ENCODE measurements at regions not wholly inside any gene's neighbourhood (a gene's known extent, or its start where the extent isn't known, plus 50 kb on each side); places are given as distances from the start of the nearest gene placed in this dataset.

DNA sequence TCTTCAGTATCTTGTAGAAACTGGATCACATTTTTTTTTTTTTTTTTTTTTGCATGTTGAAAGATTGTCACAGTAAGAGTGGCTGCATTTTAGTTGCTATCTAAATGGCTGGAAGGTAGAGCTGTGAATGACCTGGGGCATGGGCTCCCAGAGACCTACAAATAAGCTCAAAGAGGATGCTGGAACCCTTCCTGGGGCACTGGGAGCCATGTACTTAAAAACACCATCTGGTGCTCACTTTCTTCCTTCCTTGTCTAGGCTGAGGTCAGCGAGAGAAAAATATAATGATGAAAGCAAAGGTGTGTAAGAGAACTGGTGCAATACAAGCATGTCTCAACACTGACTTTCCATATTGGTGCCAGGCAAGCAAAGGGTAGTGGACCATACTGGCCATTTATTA, 323.9 kb downstream of the SV2B start:
- no peaks in the 10 kb centered on the region; the same call in 1 of the 2 replicates for H3K9me3 ChIP-seq
- no peaks in the 10 kb centered on the region for H3K9me2 ChIP-seq
- H3K79me2 ChIP-seq (ENCODE audit: insufficient read depth), result no peaks in the 10 kb centered on the region
- TF ChIP-seq NFIC (IDR thresholded peaks at IDR 0.05; ENCODE audit: borderline replicate concordance), result no peak
- no peak for TF ChIP-seq YY1 (IDR thresholded peaks at IDR 0.05; ENCODE audit: low read depth)
- no peak for TF ChIP-seq FOXJ3 (CRISPR knock-in tag; IDR thresholded peaks at IDR 0.05)
- TF ChIP-seq ELF1 (IDR thresholded peaks at IDR 0.05), result no peak
- no peak for TF ChIP-seq MEF2A (IDR thresholded peaks at IDR 0.05; ENCODE audit: borderline replicate concordance, low read depth)
- TF ChIP-seq RAD21 (IDR thresholded peaks at IDR 0.05; ENCODE audit: low read length), result no peak
- TF ChIP-seq, protein P1, sequence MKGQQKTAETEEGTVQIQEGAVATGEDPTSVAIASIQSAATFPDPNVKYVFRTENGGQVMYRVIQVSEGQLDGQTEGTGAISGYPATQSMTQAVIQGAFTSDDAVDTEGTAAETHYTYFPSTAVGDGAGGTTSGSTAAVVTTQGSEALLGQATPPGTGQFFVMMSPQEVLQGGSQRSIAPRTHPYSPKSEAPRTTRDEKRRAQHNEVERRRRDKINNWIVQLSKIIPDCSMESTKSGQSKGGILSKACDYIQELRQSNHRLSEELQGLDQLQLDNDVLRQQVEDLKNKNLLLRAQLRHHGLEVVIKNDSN (IDR thresholded peaks at IDR 0.05; ENCODE audit: borderline replicate concordance, low read depth), result no peak
- TF ChIP-seq EZH2phosphoT487 (IDR thresholded peaks at IDR 0.05; ENCODE audit: borderline replicate concordance, low read depth), result no peak
- TF ChIP-seq FOXM1 (IDR thresholded peaks at IDR 0.05; ENCODE audit: low read depth), result no peak
- TF ChIP-seq, protein P2, sequence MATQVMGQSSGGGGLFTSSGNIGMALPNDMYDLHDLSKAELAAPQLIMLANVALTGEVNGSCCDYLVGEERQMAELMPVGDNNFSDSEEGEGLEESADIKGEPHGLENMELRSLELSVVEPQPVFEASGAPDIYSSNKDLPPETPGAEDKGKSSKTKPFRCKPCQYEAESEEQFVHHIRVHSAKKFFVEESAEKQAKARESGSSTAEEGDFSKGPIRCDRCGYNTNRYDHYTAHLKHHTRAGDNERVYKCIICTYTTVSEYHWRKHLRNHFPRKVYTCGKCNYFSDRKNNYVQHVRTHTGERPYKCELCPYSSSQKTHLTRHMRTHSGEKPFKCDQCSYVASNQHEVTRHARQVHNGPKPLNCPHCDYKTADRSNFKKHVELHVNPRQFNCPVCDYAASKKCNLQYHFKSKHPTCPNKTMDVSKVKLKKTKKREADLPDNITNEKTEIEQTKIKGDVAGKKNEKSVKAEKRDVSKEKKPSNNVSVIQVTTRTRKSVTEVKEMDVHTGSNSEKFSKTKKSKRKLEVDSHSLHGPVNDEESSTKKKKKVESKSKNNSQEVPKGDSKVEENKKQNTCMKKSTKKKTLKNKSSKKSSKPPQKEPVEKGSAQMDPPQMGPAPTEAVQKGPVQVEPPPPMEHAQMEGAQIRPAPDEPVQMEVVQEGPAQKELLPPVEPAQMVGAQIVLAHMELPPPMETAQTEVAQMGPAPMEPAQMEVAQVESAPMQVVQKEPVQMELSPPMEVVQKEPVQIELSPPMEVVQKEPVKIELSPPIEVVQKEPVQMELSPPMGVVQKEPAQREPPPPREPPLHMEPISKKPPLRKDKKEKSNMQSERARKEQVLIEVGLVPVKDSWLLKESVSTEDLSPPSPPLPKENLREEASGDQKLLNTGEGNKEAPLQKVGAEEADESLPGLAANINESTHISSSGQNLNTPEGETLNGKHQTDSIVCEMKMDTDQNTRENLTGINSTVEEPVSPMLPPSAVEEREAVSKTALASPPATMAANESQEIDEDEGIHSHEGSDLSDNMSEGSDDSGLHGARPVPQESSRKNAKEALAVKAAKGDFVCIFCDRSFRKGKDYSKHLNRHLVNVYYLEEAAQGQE (IDR thresholded peaks at IDR 0.05; ENCODE audit: low read depth, low read length), result no peak
- no peak for TF ChIP-seq USF2 (IDR thresholded peaks at IDR 0.05; ENCODE audit: borderline replicate concordance, low read depth, low read length)
- TF ChIP-seq CHD2 (IDR thresholded peaks at IDR 0.05; ENCODE audit: low read length, partially characterized antibody), result no peak
- no peak for TF ChIP-seq NRF1 (IDR thresholded peaks at IDR 0.05; ENCODE audit: low read depth, low read length)
- no peaks in the 10 kb centered on the region for H3F3A ChIP-seq (replicated peaks; ENCODE audit: insufficient read depth)
- POLR2A ChIA-PET, result no interaction called here
- no peak overlapping the region for H3K27ac ChIP-seq (ENCODE audit: low read depth in 2 of 2, low read length in 1 of 2)
- no peak overlapping the region for H3K9ac ChIP-seq
- no peak overlapping the region for H3K4me3 ChIP-seq (ENCODE audit: low read depth in 2 of 2, low read length in 1 of 2)
- H4K20me1 ChIP-seq (ENCODE audit: insufficient read depth), result no peaks in the 10 kb centered on the region
- no peaks in the 10 kb centered on the region for H3K4me1 ChIP-seq (ENCODE audit: control insufficient read depth in 1 of 2, insufficient read depth in 2 of 2, low read depth in 1 of 2, low read length in 1 of 2)
- no peaks in the 10 kb centered on the region for H3K27me3 ChIP-seq (ENCODE audit: insufficient read depth)
- WGBS (ENCODE audit: low lambda C conversion rate), result 58% methylated on average over 1 of the region's 1 CpG
- DNase-seq, result no peak
- H2AFZ ChIP-seq (ENCODE audit: low read depth), result no peak overlapping the region
- no peaks in the 10 kb centered on the region for H3K36me3 ChIP-seq (replicated peaks in 1 of 2; ENCODE audit: control insufficient read depth in 1 of 2, insufficient read depth in 2 of 2, low read length in 1 of 2)
- no peak overlapping the region for H3K4me2 ChIP-seq
- CTCF ChIA-PET, result interaction anchor here (1.2 kb wide), 1 partner anchor 10 kb away, joined by 3 read pairs; no protein-coding TSS in a partner anchor

DNA sequence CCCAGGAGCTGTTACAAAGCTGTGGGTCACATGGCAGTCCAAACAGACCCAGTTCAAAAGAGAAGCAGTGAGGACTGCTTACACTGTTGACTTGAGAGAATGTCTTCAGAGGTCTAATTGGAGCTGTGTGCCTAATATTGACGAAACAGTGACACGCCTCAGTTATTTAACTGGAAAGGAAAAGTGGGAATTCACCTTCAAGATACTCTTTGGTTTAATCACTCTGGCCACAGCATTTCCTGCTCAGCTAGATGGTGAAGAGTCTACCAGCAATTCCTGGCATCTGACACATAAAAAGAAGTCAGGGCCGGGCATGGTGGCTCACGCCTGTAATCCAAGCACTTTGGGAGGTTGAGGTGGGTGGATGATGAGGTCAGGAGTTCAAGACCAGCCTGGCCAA, 326.4 kb downstream of the SV2B start:
- no peaks in the 10 kb centered on the region for H3F3A ChIP-seq (replicated peaks; ENCODE audit: insufficient read depth)
- ChIA-PET CTCF (no interaction called here), POLR2A (no interaction called here)
- no peaks in the 10 kb centered on the region for H3K36me3 ChIP-seq (replicated peaks in 1 of 2; ENCODE audit: control insufficient read depth in 1 of 2, insufficient read depth in 2 of 2, low read length in 1 of 2)
- no peaks in the 10 kb centered on the region for H3K4me1 ChIP-seq (ENCODE audit: control insufficient read depth in 1 of 2, insufficient read depth in 2 of 2, low read depth in 1 of 2, low read length in 1 of 2)
- TF ChIP-seq EZH2phosphoT487 (IDR thresholded peaks at IDR 0.05; ENCODE audit: borderline replicate concordance, low read depth) (no peak), TCF12 (IDR thresholded peaks at IDR 0.05) (no peak), NRF1 (IDR thresholded peaks at IDR 0.05; ENCODE audit: low read depth, low read length) (no peak), CHD2 (IDR thresholded peaks at IDR 0.05; ENCODE audit: low read length, partially characterized antibody) (no peak), ELF1 (IDR thresholded peaks at IDR 0.05) (no peak)
- no peaks in the 10 kb centered on the region for H3K9me2 ChIP-seq
- H4K20me1 ChIP-seq (ENCODE audit: insufficient read depth), result no peaks in the 10 kb centered on the region
- no peaks in the 10 kb centered on the region for H3K79me2 ChIP-seq (ENCODE audit: insufficient read depth)
- H3K9ac ChIP-seq, result no peak overlapping the region
- WGBS (ENCODE audit: low lambda C conversion rate), result 48% methylated on average over 3 of the region's 4 CpGs
- H3K4me2 ChIP-seq, result no peak overlapping the region
- no peak for DNase-seq
- no peak overlapping the region for H3K27ac ChIP-seq (ENCODE audit: low read depth in 2 of 2, low read length in 1 of 2)
- no peaks in the 10 kb centered on the region; the same call in 1 of the 2 replicates for H3K9me3 ChIP-seq
- H3K4me3 ChIP-seq (ENCODE audit: low read depth in 2 of 2, low read length in 1 of 2), result no peak overlapping the region
- no peaks in the 10 kb centered on the region for H3K27me3 ChIP-seq (ENCODE audit: insufficient read depth)
- no peak overlapping the region for H2AFZ ChIP-seq (ENCODE audit: low read depth)
